ENCODE measurements at regions not wholly inside any gene's neighbourhood (a gene's known extent, or its start where the extent isn't known, plus 50 kb on each side); places are given as distances from the start of the nearest gene placed in this dataset.

DNA sequence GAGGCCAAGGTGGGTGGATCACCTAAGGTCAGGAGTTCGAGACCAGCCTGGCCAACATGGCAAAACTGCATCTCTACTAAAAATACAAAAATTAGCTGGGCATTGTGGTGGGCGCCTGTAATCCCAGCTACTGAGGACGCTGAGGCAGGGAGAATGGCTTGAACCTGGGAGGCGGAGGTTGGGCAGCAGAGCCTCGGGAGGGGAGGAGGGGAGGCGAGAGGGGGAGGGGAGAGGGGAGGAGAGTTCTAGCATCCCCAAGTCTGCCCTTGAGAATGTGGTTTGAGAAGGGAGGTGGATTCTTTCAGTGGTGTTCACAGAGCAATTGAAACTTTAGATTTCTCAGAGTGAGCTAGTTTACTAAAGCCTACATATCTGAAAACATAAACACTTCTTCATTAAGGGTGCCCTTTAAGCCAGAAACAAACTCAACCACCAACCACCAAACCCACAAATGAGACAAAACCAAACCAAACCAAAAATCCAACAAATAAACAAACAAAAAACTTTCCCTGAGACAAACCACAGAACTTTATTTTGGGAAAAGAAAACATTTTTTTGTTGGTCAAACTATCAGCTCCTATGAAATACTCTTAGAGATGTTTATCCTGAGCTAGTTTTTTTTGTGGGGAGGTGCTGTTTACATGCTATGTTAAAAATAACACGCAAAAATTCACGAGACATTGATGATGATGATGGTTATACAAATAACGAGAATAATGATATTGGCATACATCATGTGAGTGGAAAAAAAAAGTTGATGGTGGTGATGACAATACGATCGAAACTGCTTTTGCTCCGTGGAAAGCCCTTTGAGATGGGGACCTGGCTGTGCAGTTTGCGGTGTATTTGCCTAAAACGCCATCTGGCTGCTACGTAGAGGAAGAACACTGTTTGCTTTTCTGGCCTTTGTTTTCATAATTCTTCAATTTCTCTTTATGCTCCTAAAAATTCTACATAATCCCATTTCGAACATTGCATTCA is 98.2 kb upstream of the PRKX start:
- TF ChIP-seq POLR2A (IDR thresholded peaks at IDR 0.05), result no peak
- TF ChIP-seq, protein P1, sequence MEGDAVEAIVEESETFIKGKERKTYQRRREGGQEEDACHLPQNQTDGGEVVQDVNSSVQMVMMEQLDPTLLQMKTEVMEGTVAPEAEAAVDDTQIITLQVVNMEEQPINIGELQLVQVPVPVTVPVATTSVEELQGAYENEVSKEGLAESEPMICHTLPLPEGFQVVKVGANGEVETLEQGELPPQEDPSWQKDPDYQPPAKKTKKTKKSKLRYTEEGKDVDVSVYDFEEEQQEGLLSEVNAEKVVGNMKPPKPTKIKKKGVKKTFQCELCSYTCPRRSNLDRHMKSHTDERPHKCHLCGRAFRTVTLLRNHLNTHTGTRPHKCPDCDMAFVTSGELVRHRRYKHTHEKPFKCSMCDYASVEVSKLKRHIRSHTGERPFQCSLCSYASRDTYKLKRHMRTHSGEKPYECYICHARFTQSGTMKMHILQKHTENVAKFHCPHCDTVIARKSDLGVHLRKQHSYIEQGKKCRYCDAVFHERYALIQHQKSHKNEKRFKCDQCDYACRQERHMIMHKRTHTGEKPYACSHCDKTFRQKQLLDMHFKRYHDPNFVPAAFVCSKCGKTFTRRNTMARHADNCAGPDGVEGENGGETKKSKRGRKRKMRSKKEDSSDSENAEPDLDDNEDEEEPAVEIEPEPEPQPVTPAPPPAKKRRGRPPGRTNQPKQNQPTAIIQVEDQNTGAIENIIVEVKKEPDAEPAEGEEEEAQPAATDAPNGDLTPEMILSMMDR (IDR thresholded peaks at IDR 0.05), result peak in 6 of 7 experiments; percentile 9 to 63 (median 38)
